ENCODE measurements at regions not wholly inside any gene's neighbourhood (a gene's known extent, or its start where the extent isn't known, plus 50 kb on each side); places are given as distances from the start of the nearest gene placed in this dataset.

GRCh38 chrX:13449441-13449840 is 120.0 kb upstream of the EGFL6 start:
- TF ChIP-seq CTCF (IDR thresholded peaks at IDR 0.05) (no peak), POLR2A (IDR thresholded peaks at IDR 0.05) (no peak)
